GM23338 (cell line): ENCODE measurements at regions not wholly inside any gene's neighbourhood (a gene's known extent, or its start where the extent isn't known, plus 50 kb on each side); places are given as distances from the start of the nearest gene placed in this dataset.

Experiments used
- ATAC-seq: fragments of 200-7000 bp; cut with Tn5 transposase; 3 replicates; pipeline ENCODE4 v1.9.1; 2020
- DNase-seq: peaks from one replicate; pipeline ENCODE4 v3.0.0-alpha.2; 2015; ENCODE audit warnings: low spot score
- H2AFZ ChIP-seq: fragments of 200-600 bp; sonication (generic); 2 replicates; pipeline ENCODE4 v1.8.0; 2016; ENCODE audit warnings: antibody characterized with exemption, mild to moderate bottlenecking, moderate library complexity
- H3F3A ChIP-seq: fragments of 200-600 bp; sonication (generic); replicated peaks from 2 replicates; pipeline ENCODE4 v1.8.0; 2017; ENCODE audit warnings: antibody characterized with exemption, mixed run types, low read depth
- H3K27ac ChIP-seq: fragments of 200-600 bp; sonication (generic); 2 replicates; pipeline ENCODE4 v1.6.1; 2016; ENCODE audit warnings: low read depth
- H3K27me3 ChIP-seq: fragments of 200-600 bp; sonication (generic); 2 replicates; pipeline ENCODE4 v1.8.0; 2016; ENCODE audit warnings: mild to moderate bottlenecking, mixed run types, moderate library complexity; ENCODE audit not compliant: insufficient read depth
- H3K36me3 ChIP-seq: fragments of 200-600 bp; sonication (generic); 2 replicates; pipeline ENCODE4 v1.8.0; 2016; ENCODE audit warnings: mild to moderate bottlenecking; ENCODE audit not compliant: insufficient read depth
- H3K4me1 ChIP-seq: fragments of 200-600 bp; sonication (generic); 2 replicates; pipeline ENCODE4 v1.8.0; 2016; ENCODE audit warnings: mild to moderate bottlenecking, moderate library complexity; ENCODE audit not compliant: insufficient read depth
- H3K4me2 ChIP-seq: fragments of 200-600 bp; sonication (generic); 2 replicates; pipeline ENCODE4 v1.7.1; 2017; ENCODE audit warnings: mixed run types
- H3K4me3 ChIP-seq: fragments of 200-600 bp; sonication (generic); 2 replicates; pipeline ENCODE4 v1.6.1; 2016; ENCODE audit warnings: mixed run types
- H3K79me2 ChIP-seq: fragments of 200-600 bp; sonication (generic); replicated peaks from 2 replicates; pipeline ENCODE4 v1.8.0; 2017; ENCODE audit warnings: mild to moderate bottlenecking; ENCODE audit not compliant: insufficient read depth
- H3K9me2 ChIP-seq: fragments of 200-600 bp; sonication (generic); 2 replicates; pipeline ENCODE4 v1.8.0; 2017; ENCODE audit not compliant: insufficient read depth
- H4K20me1 ChIP-seq: fragments of 200-600 bp; sonication (generic); replicated peaks from 2 replicates; pipeline ENCODE4 v1.8.0; 2017; ENCODE audit warnings: mild to moderate bottlenecking; ENCODE audit not compliant: insufficient read depth
- H3K27ac Mint-ChIP-seq: 2 replicates; pipeline ENCODE4 v1.8.0; 2020; ENCODE audit warnings: inconsistent platforms, mild to moderate bottlenecking, moderate library complexity, mixed read lengths
- H3K27me3 Mint-ChIP-seq: 3 replicates; pipeline ENCODE4 v1.8.0; 2022; ENCODE audit warnings: low read depth, mild to moderate bottlenecking, moderate library complexity, mixed read lengths, inconsistent platforms; ENCODE audit not compliant: insufficient read depth, poor library complexity
- H3K36me3 Mint-ChIP-seq: 3 replicates; pipeline ENCODE4 v1.8.0; 2021; ENCODE audit warnings: low read depth, mild to moderate bottlenecking, inconsistent platforms, moderate library complexity, mixed read lengths
- H3K4me1 Mint-ChIP-seq: 3 replicates; pipeline ENCODE4 v1.8.0; 2020; ENCODE audit warnings: mild to moderate bottlenecking, inconsistent platforms, mixed read lengths
- H3K4me3 Mint-ChIP-seq: 3 replicates; pipeline ENCODE4 v1.8.0; 2021; ENCODE audit warnings: moderate library complexity, mild to moderate bottlenecking, inconsistent platforms, mixed read lengths
- H3K9me3 Mint-ChIP-seq: 3 replicates; pipeline ENCODE4 v1.8.0; 2020; ENCODE audit warnings: moderate library complexity, mild to moderate bottlenecking, inconsistent platforms, mixed read lengths
- CREB1 ChIP-seq: fragments of 250-450 bp; sonication (Bioruptor Pico); IDR thresholded peaks from 2 replicates; pipeline ENCODE4 v1.5.0; 2020; ENCODE audit warnings: low read depth, mild to moderate bottlenecking, moderate library complexity
- EZH2 ChIP-seq: fragments of 200-600 bp; sonication (generic); IDR thresholded peaks from one replicate; pipeline ENCODE4 v1.8.0; 2017; ENCODE audit warnings: antibody characterized with exemption, mild to moderate bottlenecking, low read depth; ENCODE audit not compliant: unreplicated experiment
- EZH2phosphoT487 ChIP-seq: fragments of 200-600 bp; sonication (generic); IDR thresholded peaks from one replicate; pipeline ENCODE4 v1.8.1; 2018; ENCODE audit warnings: antibody characterized with exemption; ENCODE audit not compliant: unreplicated experiment
- JUNB ChIP-seq: IDR thresholded peaks from one replicate; pipeline ENCODE4 v1.6.1; 2016; ENCODE audit warnings: antibody characterized with exemption; ENCODE audit not compliant: unreplicated experiment
- NANOG ChIP-seq: IDR thresholded peaks from 2 replicates; pipeline ENCODE4 v1.6.1; 2016; ENCODE audit warnings: antibody characterized with exemption, borderline replicate concordance
- POLR2AphosphoS5 ChIP-seq: IDR thresholded peaks from 2 replicates; pipeline ENCODE4 v1.6.1; 2016; ENCODE audit warnings: antibody characterized with exemption, low read depth
- STAT1 ChIP-seq: IDR thresholded peaks from one replicate; pipeline ENCODE4 v1.6.1; 2016; ENCODE audit warnings: antibody characterized with exemption; ENCODE audit not compliant: unreplicated experiment
- ZNF114 ChIP-seq: fragments of 250-450 bp; sonication (Bioruptor Pico); IDR thresholded peaks from 2 replicates; pipeline ENCODE4 v1.5.0; 2020; ENCODE audit warnings: mild to moderate bottlenecking, moderate library complexity
- ZNF331 ChIP-seq: fragments of 250-450 bp; sonication (Bioruptor Pico); IDR thresholded peaks from 2 replicates; pipeline ENCODE4 v1.5.0; 2020; ENCODE audit warnings: low read depth, mild to moderate bottlenecking, moderate library complexity
- TF ChIP-seq, protein P1 (sequence below): IDR thresholded peaks from 2 replicates; pipeline ENCODE4 v1.6.1; 2016; ENCODE audit warnings: antibody characterized with exemption
- TF ChIP-seq, protein P2 (sequence below), 2 experiments: fragments of 200-600 bp in 1 of 2; sonication (generic) in 1 of 2; conservative IDR thresholded peaks; 2 replicates each; pipeline versions ENCODE4 v1.5.1 to v1.6.1; 2016 to 2017; ENCODE audit warnings: antibody characterized with exemption in 2 of 2, low read depth in 2 of 2, mild to moderate bottlenecking in 2 of 2, moderate library complexity in 1 of 2
- TF ChIP-seq, protein P3 (sequence below): IDR thresholded peaks from one replicate; pipeline ENCODE4 v1.6.1; 2018; ENCODE audit warnings: antibody characterized with exemption; ENCODE audit not compliant: unreplicated experiment
- TF ChIP-seq, protein P4 (sequence below): fragments of 250-450 bp; sonication (Bioruptor Pico); IDR thresholded peaks from 2 replicates; pipeline ENCODE4 v1.5.0; 2020; ENCODE audit warnings: mild to moderate bottlenecking, moderate library complexity

DNA sequence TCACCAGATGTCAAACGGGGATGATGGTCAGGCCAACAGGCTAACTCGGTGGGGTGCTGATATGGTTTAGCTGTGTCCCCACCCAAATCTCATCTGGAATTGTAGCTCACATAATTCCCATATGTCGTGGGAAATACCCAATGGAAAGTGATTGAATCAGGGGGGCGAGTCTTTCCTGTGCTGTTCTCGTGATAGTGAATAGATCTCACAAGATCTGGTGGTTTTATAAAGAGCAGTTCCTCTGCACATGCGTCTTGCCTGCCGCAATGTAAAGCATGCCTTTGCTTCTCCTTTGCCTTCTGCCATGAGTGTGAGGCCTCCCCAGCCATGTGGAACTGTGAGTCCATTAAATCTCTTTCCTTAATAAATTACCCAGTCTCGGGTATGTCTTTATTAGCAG, 74.4 kb upstream of the YWHAQ start:
- Histone ChIP-seq H3F3A (no peaks in the 10 kb centered on the region), H3K27ac (no peak overlapping the region), H3K9me2 (no peaks in the 10 kb centered on the region), H3K4me3 (no peak overlapping the region), H3K36me3 (no peaks in the 10 kb centered on the region), H2AFZ (no peak overlapping the region), H4K20me1 (no peaks in the 10 kb centered on the region), H3K79me2 (no peaks in the 10 kb centered on the region), H3K27me3 (no peaks in the 10 kb centered on the region), H3K4me1 (no peaks in the 10 kb centered on the region), H3K4me2 (no peak overlapping the region)
- Mint-ChIP-seq H3K27me3 (peaks cover 2% of the 10 kb centered on the region), H3K9me3 (peaks cover 2% of the 10 kb centered on the region; the same call in 1 of the 3 replicates), H3K27ac (no peak overlapping the region), H3K4me3 (no peak overlapping the region), H3K36me3 (no peaks in the 10 kb centered on the region; the same call in 2 of the 3 replicates), H3K4me1 (0 out of 3 replicates have a peak, but pooled peaks cover 2% of the 10 kb centered on the region)
- no peak for DNase-seq
- TF ChIP-seq, protein P1, sequence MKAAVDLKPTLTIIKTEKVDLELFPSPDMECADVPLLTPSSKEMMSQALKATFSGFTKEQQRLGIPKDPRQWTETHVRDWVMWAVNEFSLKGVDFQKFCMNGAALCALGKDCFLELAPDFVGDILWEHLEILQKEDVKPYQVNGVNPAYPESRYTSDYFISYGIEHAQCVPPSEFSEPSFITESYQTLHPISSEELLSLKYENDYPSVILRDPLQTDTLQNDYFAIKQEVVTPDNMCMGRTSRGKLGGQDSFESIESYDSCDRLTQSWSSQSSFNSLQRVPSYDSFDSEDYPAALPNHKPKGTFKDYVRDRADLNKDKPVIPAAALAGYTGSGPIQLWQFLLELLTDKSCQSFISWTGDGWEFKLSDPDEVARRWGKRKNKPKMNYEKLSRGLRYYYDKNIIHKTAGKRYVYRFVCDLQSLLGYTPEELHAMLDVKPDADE = no peak
- TF ChIP-seq CREB1 (CRISPR knock-in tag) (no peak), POLR2AphosphoS5 (no peak), EZH2 (no peak), ZNF114 (CRISPR knock-in tag) (no peak), JUNB (no peak), ZNF331 (CRISPR knock-in tag) (no peak), NANOG (no peak), STAT1 (no peak), EZH2phosphoT487 (no peak)
- TF ChIP-seq, protein P2, sequence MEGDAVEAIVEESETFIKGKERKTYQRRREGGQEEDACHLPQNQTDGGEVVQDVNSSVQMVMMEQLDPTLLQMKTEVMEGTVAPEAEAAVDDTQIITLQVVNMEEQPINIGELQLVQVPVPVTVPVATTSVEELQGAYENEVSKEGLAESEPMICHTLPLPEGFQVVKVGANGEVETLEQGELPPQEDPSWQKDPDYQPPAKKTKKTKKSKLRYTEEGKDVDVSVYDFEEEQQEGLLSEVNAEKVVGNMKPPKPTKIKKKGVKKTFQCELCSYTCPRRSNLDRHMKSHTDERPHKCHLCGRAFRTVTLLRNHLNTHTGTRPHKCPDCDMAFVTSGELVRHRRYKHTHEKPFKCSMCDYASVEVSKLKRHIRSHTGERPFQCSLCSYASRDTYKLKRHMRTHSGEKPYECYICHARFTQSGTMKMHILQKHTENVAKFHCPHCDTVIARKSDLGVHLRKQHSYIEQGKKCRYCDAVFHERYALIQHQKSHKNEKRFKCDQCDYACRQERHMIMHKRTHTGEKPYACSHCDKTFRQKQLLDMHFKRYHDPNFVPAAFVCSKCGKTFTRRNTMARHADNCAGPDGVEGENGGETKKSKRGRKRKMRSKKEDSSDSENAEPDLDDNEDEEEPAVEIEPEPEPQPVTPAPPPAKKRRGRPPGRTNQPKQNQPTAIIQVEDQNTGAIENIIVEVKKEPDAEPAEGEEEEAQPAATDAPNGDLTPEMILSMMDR (conservative IDR thresholded peaks at IDR 0.05; ENCODE audit: low read depth in 2 of 2) = no peak
- TF ChIP-seq, protein P3, sequence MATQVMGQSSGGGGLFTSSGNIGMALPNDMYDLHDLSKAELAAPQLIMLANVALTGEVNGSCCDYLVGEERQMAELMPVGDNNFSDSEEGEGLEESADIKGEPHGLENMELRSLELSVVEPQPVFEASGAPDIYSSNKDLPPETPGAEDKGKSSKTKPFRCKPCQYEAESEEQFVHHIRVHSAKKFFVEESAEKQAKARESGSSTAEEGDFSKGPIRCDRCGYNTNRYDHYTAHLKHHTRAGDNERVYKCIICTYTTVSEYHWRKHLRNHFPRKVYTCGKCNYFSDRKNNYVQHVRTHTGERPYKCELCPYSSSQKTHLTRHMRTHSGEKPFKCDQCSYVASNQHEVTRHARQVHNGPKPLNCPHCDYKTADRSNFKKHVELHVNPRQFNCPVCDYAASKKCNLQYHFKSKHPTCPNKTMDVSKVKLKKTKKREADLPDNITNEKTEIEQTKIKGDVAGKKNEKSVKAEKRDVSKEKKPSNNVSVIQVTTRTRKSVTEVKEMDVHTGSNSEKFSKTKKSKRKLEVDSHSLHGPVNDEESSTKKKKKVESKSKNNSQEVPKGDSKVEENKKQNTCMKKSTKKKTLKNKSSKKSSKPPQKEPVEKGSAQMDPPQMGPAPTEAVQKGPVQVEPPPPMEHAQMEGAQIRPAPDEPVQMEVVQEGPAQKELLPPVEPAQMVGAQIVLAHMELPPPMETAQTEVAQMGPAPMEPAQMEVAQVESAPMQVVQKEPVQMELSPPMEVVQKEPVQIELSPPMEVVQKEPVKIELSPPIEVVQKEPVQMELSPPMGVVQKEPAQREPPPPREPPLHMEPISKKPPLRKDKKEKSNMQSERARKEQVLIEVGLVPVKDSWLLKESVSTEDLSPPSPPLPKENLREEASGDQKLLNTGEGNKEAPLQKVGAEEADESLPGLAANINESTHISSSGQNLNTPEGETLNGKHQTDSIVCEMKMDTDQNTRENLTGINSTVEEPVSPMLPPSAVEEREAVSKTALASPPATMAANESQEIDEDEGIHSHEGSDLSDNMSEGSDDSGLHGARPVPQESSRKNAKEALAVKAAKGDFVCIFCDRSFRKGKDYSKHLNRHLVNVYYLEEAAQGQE = no peak
- TF ChIP-seq, protein P4, sequence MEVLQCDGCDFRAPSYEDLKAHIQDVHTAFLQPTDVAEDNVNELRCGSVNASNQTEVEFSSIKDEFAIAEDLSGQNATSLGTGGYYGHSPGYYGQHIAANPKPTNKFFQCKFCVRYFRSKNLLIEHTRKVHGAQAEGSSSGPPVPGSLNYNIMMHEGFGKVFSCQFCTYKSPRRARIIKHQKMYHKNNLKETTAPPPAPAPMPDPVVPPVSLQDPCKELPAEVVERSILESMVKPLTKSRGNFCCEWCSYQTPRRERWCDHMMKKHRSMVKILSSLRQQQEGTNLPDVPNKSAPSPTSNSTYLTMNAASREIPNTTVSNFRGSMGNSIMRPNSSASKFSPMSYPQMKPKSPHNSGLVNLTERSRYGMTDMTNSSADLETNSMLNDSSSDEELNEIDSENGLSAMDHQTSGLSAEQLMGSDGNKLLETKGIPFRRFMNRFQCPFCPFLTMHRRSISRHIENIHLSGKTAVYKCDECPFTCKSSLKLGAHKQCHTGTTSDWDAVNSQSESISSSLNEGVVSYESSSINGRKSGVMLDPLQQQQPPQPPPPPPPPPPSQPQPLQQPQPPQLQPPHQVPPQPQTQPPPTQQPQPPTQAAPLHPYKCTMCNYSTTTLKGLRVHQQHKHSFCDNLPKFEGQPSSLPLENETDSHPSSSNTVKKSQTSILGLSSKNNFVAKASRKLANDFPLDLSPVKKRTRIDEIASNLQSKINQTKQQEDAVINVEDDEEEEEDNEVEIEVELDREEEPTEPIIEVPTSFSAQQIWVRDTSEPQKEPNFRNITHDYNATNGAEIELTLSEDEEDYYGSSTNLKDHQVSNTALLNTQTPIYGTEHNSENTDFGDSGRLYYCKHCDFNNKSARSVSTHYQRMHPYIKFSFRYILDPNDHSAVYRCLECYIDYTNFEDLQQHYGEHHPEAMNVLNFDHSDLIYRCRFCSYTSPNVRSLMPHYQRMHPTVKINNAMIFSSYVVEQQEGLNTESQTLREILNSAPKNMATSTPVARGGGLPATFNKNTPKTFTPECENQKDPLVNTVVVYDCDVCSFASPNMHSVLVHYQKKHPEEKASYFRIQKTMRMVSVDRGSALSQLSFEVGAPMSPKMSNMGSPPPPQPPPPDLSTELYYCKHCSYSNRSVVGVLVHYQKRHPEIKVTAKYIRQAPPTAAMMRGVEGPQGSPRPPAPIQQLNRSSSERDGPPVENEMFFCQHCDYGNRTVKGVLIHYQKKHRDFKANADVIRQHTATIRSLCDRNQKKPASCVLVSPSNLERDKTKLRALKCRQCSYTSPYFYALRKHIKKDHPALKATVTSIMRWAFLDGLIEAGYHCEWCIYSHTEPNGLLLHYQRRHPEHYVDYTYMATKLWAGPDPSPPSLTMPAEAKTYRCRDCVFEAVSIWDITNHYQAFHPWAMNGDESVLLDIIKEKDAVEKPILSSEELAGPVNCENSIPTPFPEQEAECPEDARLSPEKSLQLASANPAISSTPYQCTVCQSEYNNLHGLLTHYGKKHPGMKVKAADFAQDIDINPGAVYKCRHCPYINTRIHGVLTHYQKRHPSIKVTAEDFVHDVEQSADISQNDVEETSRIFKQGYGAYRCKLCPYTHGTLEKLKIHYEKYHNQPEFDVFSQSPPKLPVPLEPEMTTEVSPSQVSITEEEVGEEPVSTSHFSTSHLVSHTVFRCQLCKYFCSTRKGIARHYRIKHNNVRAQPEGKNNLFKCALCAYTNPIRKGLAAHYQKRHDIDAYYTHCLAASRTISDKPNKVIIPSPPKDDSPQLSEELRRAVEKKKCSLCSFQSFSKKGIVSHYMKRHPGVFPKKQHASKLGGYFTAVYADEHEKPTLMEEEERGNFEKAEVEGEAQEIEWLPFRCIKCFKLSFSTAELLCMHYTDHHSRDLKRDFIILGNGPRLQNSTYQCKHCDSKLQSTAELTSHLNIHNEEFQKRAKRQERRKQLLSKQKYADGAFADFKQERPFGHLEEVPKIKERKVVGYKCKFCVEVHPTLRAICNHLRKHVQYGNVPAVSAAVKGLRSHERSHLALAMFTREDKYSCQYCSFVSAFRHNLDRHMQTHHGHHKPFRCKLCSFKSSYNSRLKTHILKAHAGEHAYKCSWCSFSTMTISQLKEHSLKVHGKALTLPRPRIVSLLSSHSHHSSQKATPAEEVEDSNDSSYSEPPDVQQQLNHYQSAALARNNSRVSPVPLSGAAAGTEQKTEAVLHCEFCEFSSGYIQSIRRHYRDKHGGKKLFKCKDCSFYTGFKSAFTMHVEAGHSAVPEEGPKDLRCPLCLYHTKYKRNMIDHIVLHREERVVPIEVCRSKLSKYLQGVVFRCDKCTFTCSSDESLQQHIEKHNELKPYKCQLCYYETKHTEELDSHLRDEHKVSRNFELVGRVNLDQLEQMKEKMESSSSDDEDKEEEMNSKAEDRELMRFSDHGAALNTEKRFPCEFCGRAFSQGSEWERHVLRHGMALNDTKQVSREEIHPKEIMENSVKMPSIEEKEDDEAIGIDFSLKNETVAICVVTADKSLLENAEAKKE (CRISPR knock-in tag) = no peak
- no peak for ATAC-seq
